Nephron progenitor cell (in vitro differentiated cells): ENCODE measurements at regions not wholly inside any gene's neighbourhood (a gene's known extent, or its start where the extent isn't known, plus 50 kb on each side); places are given as distances from the start of the nearest gene placed in this dataset.

Experiments used
- DNase-seq: peaks from one replicate; pipeline ENCODE4 v3.0.0; 2021
- H3K27ac Mint-ChIP-seq: 2 replicates; pipeline ENCODE4 v1.8.0; 2021; ENCODE audit warnings: mild to moderate bottlenecking, moderate library complexity, mixed read lengths
- H3K27me3 Mint-ChIP-seq: 2 replicates; pipeline ENCODE4 v1.8.0; 2021; ENCODE audit warnings: mild to moderate bottlenecking, low read depth, mixed read lengths; ENCODE audit not compliant: poor library complexity
- H3K36me3 Mint-ChIP-seq: 2 replicates; pipeline ENCODE4 v1.8.0; 2021; ENCODE audit warnings: low read depth, mixed read lengths
- H3K4me1 Mint-ChIP-seq: 2 replicates; pipeline ENCODE4 v1.8.0; 2021; ENCODE audit warnings: mixed read lengths
- H3K4me3 Mint-ChIP-seq: 2 replicates; pipeline ENCODE4 v1.8.0; 2021; ENCODE audit warnings: mild to moderate bottlenecking, moderate library complexity, mixed read lengths
- H3K9me3 Mint-ChIP-seq: 2 replicates; pipeline ENCODE4 v1.8.0; 2021; ENCODE audit warnings: mild to moderate bottlenecking, moderate library complexity, mixed read lengths
- CTCF ChIP-seq: fragments of 200-600 bp; sonication (generic); IDR thresholded peaks from 2 replicates; pipeline ENCODE4 v1.5.0; 2021; ENCODE audit warnings: antibody characterized with exemption

GRCh38 chr9:88791105-88791805 lies 200.0 kb upstream of the S1PR3 start:
- no peak for TF ChIP-seq CTCF
- no peak overlapping the region for H3K4me3 Mint-ChIP-seq
- peaks cover 21% of the 10 kb centered on the region for H3K4me1 Mint-ChIP-seq
- H3K36me3 Mint-ChIP-seq: peaks cover 11% of the 10 kb centered on the region
- DNase-seq: no peak
- H3K27ac Mint-ChIP-seq: no peak overlapping the region
- peaks cover 17% of the 10 kb centered on the region for H3K9me3 Mint-ChIP-seq
- H3K27me3 Mint-ChIP-seq: no peaks in the 10 kb centered on the region

GRCh38 chr9:88792502-88792901 lies 198.8 kb upstream of the S1PR3 start:
- Mint-ChIP-seq H3K36me3 (peaks cover 19% of the 10 kb centered on the region), H3K4me3 (no peak overlapping the region)

GRCh38 chr9:88794100-88794499 lies 197.2 kb upstream of the S1PR3 start:
- TF ChIP-seq CTCF: no peak
- Mint-ChIP-seq H3K27me3 (no peaks in the 10 kb centered on the region), H3K27ac (peak overlapping the region; percentile 31), H3K9me3 (peaks cover 32% of the 10 kb centered on the region), H3K4me1 (no peaks in the 10 kb centered on the region), H3K36me3 (peaks cover 22% of the 10 kb centered on the region), H3K4me3 (no peak overlapping the region)
- no peak for DNase-seq

More at GRCh38 chr9:88792502-88792901, 198.8 kb upstream of the S1PR3 start:
- DNase-seq: no peak
- H3K27me3 Mint-ChIP-seq: no peaks in the 10 kb centered on the region
- H3K9me3 Mint-ChIP-seq: peaks cover 28% of the 10 kb centered on the region
- H3K4me1 Mint-ChIP-seq: peaks cover 9% of the 10 kb centered on the region
- no peak overlapping the region for H3K27ac Mint-ChIP-seq
- no peak for TF ChIP-seq CTCF

- Mint-ChIP-seq H3K9me3 (peaks cover 32% of the 10 kb centered on the region), H3K27me3 (no peaks in the 10 kb centered on the region), H3K36me3 (peaks cover 22% of the 10 kb centered on the region), H3K27ac (no peak overlapping the region), H3K4me1 (peaks cover 9% of the 10 kb centered on the region), H3K4me3 (no peak overlapping the region)
- DNase-seq: no peak
- TF ChIP-seq CTCF: no peak
These were observed 194.3 kb upstream of the S1PR3 start for GRCh38 chr9:88796947-88797346.

- no peak for TF ChIP-seq CTCF
- peaks cover 22% of the 10 kb centered on the region for H3K36me3 Mint-ChIP-seq
- H3K4me1 Mint-ChIP-seq: peaks cover 13% of the 10 kb centered on the region
- H3K27ac Mint-ChIP-seq: no peak overlapping the region
- H3K9me3 Mint-ChIP-seq: peaks cover 32% of the 10 kb centered on the region
- no peaks in the 10 kb centered on the region for H3K27me3 Mint-ChIP-seq
- no peak overlapping the region for H3K4me3 Mint-ChIP-seq
- DNase-seq: no peak
These were observed 192.8 kb upstream of the S1PR3 start for GRCh38 chr9:88798476-88798875.
